Stimulated activated effector memory CD8-positive, alpha-beta T cell treated with anti-CD3 and anti-CD28 coated beads, Interleukin-12 subunit alpha, Interleukin-12 subunit beta, amount 100 ng/mL, for 72 hours (primary cell): ENCODE measurements at regions not wholly inside any gene's neighbourhood (a gene's known extent, or its start where the extent isn't known, plus 50 kb on each side); places are given as distances from the start of the nearest gene placed in this dataset.
"Not testable (repeated sequence)": the region's sequence is repeated elsewhere in the genome, so short reads cannot be mapped to it uniquely, and the experiment has no call there.

ENCODE experiments used
- ATAC-seq: fragments of 150-1000 bp; cut with Tn5 transposase; 2 replicates; pipeline ENCODE4 v1.10.0; 2021
- DNase-seq, 2 donors: peaks; one replicate each; pipeline ENCODE4 v3.0.0; 2021 to 2022; ENCODE audit warnings: low spot score in 2 of 2
- H3K27ac Mint-ChIP-seq: one replicate; pipeline ENCODE4 v1.8.0; 2022; ENCODE audit warnings: mild to moderate bottlenecking, mixed read lengths
- H3K36me3 Mint-ChIP-seq: one replicate; pipeline ENCODE4 v1.8.0; 2022; ENCODE audit warnings: mild to moderate bottlenecking, mixed read lengths
- H3K4me1 Mint-ChIP-seq: one replicate; pipeline ENCODE4 v1.8.0; 2022; ENCODE audit warnings: mixed read lengths
- H3K4me3 Mint-ChIP-seq: one replicate; pipeline ENCODE4 v1.8.0; 2022; ENCODE audit warnings: mild to moderate bottlenecking, mixed read lengths
- H3K9me3 Mint-ChIP-seq: one replicate; pipeline ENCODE4 v1.8.0; 2022; ENCODE audit warnings: mixed read lengths

- Mint-ChIP-seq H3K4me1 (no peaks in the 10 kb centered on the region), H3K4me3 (no peak overlapping the region), H3K9me3 (no peaks in the 10 kb centered on the region), H3K27ac (no peak overlapping the region), H3K36me3 (no peaks in the 10 kb centered on the region)
- ATAC-seq, result no peak
- no peak for DNase-seq
Observed at GRCh38 chr13:33340631-33341030, 55.1 kb upstream of the STARD13 start.

GRCh38 chr13:33341861-33342452 is 56.4 kb upstream of the STARD13 start:
- H3K4me3 Mint-ChIP-seq, result no peak overlapping the region
- H3K9me3 Mint-ChIP-seq, result no peaks in the 10 kb centered on the region
- no peaks in the 10 kb centered on the region for H3K4me1 Mint-ChIP-seq
- H3K27ac Mint-ChIP-seq, result no peak overlapping the region
- no peak for ATAC-seq
- no peaks in the 10 kb centered on the region for H3K36me3 Mint-ChIP-seq
- no peak for DNase-seq

GRCh38 chr13:33345842-33346241 is 60.3 kb upstream of the STARD13 start:
- ATAC-seq (no peak), DNase-seq (no peak)
- Mint-ChIP-seq H3K4me1 (no peaks in the 10 kb centered on the region), H3K36me3 (no peaks in the 10 kb centered on the region), H3K27ac (no peak overlapping the region), H3K9me3 (no peaks in the 10 kb centered on the region), H3K4me3 (no peak overlapping the region)

GRCh38 chr13:33347861-33348260 is 62.3 kb upstream of the STARD13 start:
- Mint-ChIP-seq H3K9me3 (no peaks in the 10 kb centered on the region), H3K4me1 (no peaks in the 10 kb centered on the region), H3K4me3 (no peak overlapping the region), H3K36me3 (no peaks in the 10 kb centered on the region), H3K27ac (no peak overlapping the region)
- ATAC-seq (no peak), DNase-seq (no peak)

GRCh38 chr13:33348366-33348765 is 62.8 kb upstream of the STARD13 start:
- no peaks in the 10 kb centered on the region for H3K36me3 Mint-ChIP-seq
- no peaks in the 10 kb centered on the region for H3K4me1 Mint-ChIP-seq
- DNase-seq, result no peak
- no peaks in the 10 kb centered on the region for H3K9me3 Mint-ChIP-seq
- H3K27ac Mint-ChIP-seq, result no peak overlapping the region
- no peak for ATAC-seq
- no peak overlapping the region for H3K4me3 Mint-ChIP-seq

GRCh38 chr13:33349288-33349985 is 63.9 kb upstream of the STARD13 start:
- Mint-ChIP-seq H3K9me3 (no peaks in the 10 kb centered on the region), H3K36me3 (no peaks in the 10 kb centered on the region), H3K4me1 (no peaks in the 10 kb centered on the region), H3K27ac (no peak overlapping the region), H3K4me3 (no peak overlapping the region)
- no peak for DNase-seq
- ATAC-seq, result peak; percentile 29

- DNase-seq, result no peak
- peak; percentile 17 for ATAC-seq
- H3K4me1 Mint-ChIP-seq, result no peaks in the 10 kb centered on the region
- H3K4me3 Mint-ChIP-seq, result no peak overlapping the region
- no peak overlapping the region for H3K27ac Mint-ChIP-seq
- H3K36me3 Mint-ChIP-seq, result no peaks in the 10 kb centered on the region
- no peaks in the 10 kb centered on the region for H3K9me3 Mint-ChIP-seq
Observed at GRCh38 chr13:33349986-33350826, 64.7 kb upstream of the STARD13 start.

- no peak for ATAC-seq
Observed at GRCh38 chr13:33351319-33351718, 65.8 kb upstream of the STARD13 start.

GRCh38 chr13:33352041-33352440 is 66.5 kb upstream of the STARD13 start:
- no peak overlapping the region for H3K27ac Mint-ChIP-seq

More at GRCh38 chr13:33351319-33351718, 65.8 kb upstream of the STARD13 start:
- Mint-ChIP-seq H3K36me3 (no peaks in the 10 kb centered on the region), H3K4me1 (no peaks in the 10 kb centered on the region), H3K27ac (no peak overlapping the region), H3K4me3 (no peak overlapping the region), H3K9me3 (no peaks in the 10 kb centered on the region)
- DNase-seq, result no peak

GRCh38 chr13:33352526-33352925 is 67.0 kb upstream of the STARD13 start:
- Mint-ChIP-seq H3K9me3 (no peaks in the 10 kb centered on the region), H3K4me3 (no peak overlapping the region), H3K36me3 (no peaks in the 10 kb centered on the region), H3K27ac (no peak overlapping the region), H3K4me1 (no peaks in the 10 kb centered on the region)
- ATAC-seq, result no peak
- no peak for DNase-seq

More at GRCh38 chr13:33352041-33352440, 66.5 kb upstream of the STARD13 start:
- H3K9me3 Mint-ChIP-seq, result no peaks in the 10 kb centered on the region
- no peak overlapping the region for H3K4me3 Mint-ChIP-seq
- DNase-seq (no peak), ATAC-seq (no peak)
- no peaks in the 10 kb centered on the region for H3K36me3 Mint-ChIP-seq
- H3K4me1 Mint-ChIP-seq, result no peaks in the 10 kb centered on the region

- DNase-seq, result no peak
- Mint-ChIP-seq H3K4me1 (no peaks in the 10 kb centered on the region), H3K36me3 (no peaks in the 10 kb centered on the region), H3K27ac (no peak overlapping the region), H3K9me3 (no peaks in the 10 kb centered on the region), H3K4me3 (no peak overlapping the region)
- no peak for ATAC-seq
Observed at GRCh38 chr13:33353210-33353609, 67.7 kb upstream of the STARD13 start.

- ATAC-seq, result no peak
- Mint-ChIP-seq H3K27ac (no peak overlapping the region), H3K36me3 (no peaks in the 10 kb centered on the region), H3K4me3 (no peak overlapping the region), H3K9me3 (no peaks in the 10 kb centered on the region), H3K4me1 (no peaks in the 10 kb centered on the region)
- no peak for DNase-seq
Observed at GRCh38 chr13:33353646-33354045, 68.1 kb upstream of the STARD13 start.

- Mint-ChIP-seq H3K4me1 (no peaks in the 10 kb centered on the region), H3K9me3 (no peaks in the 10 kb centered on the region), H3K36me3 (no peaks in the 10 kb centered on the region), H3K4me3 (no peak overlapping the region), H3K27ac (no peak overlapping the region)
- no peak for DNase-seq
- ATAC-seq, result no peak
Observed at GRCh38 chr13:33355201-33355895, 69.8 kb upstream of the STARD13 start.

- not testable (repeated sequence) for H3K36me3 Mint-ChIP-seq, H3K4me3 Mint-ChIP-seq, H3K27ac Mint-ChIP-seq, H3K4me1 Mint-ChIP-seq, DNase-seq, ATAC-seq, H3K9me3 Mint-ChIP-seq
Observed at GRCh38 chr13:33358076-33358475, 72.5 kb upstream of the STARD13 start.

- Mint-ChIP-seq H3K27ac (no peak overlapping the region), H3K36me3 (no peaks in the 10 kb centered on the region), H3K4me1 (no peaks in the 10 kb centered on the region), H3K4me3 (no peak overlapping the region), H3K9me3 (peaks cover 2% of the 10 kb centered on the region)
- no peak for ATAC-seq
- DNase-seq, result no peak
Observed at GRCh38 chr13:33362986-33363727, 77.6 kb upstream of the STARD13 start.
